HepG2 (cell line): ENCODE measurements at regions not wholly inside any gene's neighbourhood (a gene's known extent, or its start where the extent isn't known, plus 50 kb on each side); places are given as distances from the start of the nearest gene placed in this dataset.

Source experiments
- ATAC-seq: fragments of 200-7000 bp; cut with Tn5 transposase; 3 replicates; pipeline ENCODE4 v1.9.1; 2020; ENCODE audit warnings: mild to moderate bottlenecking, moderate library complexity
- BruUV-seq: library from RNA; stranded (reverse); fragments of 400-500 nt; replicated peaks from 2 replicates; lab custom pipeline; 2021; lab: Mats Ljungman, UMichigan
- CTCF ChIA-PET: fragments of 300-600 bp; formaldehyde crosslinking; extraction: SDS; loops from one replicate; lab custom pipeline; 2021; ENCODE audit warnings: low total read pairs, inconsistent platforms, low intra/inter-chr PET ratio; lab: Yijun Ruan, JAX
- POLR2A ChIA-PET: fragments of 350-600 bp; sonication (Branson Sonifier 250); formaldehyde crosslinking; loops from one replicate; lab custom pipeline; 2020; ENCODE audit warnings: antibody characterized with exemption, inconsistent platforms; lab: Yijun Ruan, JAX
- DNase-seq: peaks from one replicate; pipeline ENCODE4 v3.0.0-alpha.2; 2015; ENCODE audit warnings: low spot score
- FAIRE-seq: peaks from 3 replicates; lab custom pipeline; 2011; peaks lifted over from hg19 to GRCh38; lab: Jason Lieb, UNC
- H2AFZ ChIP-seq: one replicate; pipeline ENCODE4 v1.6.1; 2011; ENCODE audit warnings: low read length, inconsistent platforms
- H3K27ac ChIP-seq: fragments of 300-600 bp; 3 replicates; pipeline ENCODE4 v1.8.0; 2011; ENCODE audit warnings: mixed run types, mild to moderate bottlenecking, mixed read lengths, low read length, inconsistent platforms; ENCODE audit not compliant: insufficient read depth; ENCODE audit errors: extremely low read length
- H3K27me3 ChIP-seq, 2 experiments: fragments of 200-600 bp in 1 of 2; 2 replicates in 1 of 2; 3 replicates in 1 of 2; pipeline versions ENCODE4 v1.6.0 to v1.8.0; 2011; ENCODE audit warnings: low read length in 2 of 2, mild to moderate bottlenecking in 2 of 2, moderate library complexity in 2 of 2, inconsistent platforms in 1 of 2; ENCODE audit not compliant: insufficient read depth in 2 of 2, control insufficient read depth in 1 of 2
- H3K36me3 ChIP-seq, 2 experiments: fragments of 200-600 bp in 1 of 2; replicated peaks in 1 of 2; 2 replicates in 1 of 2; 3 replicates in 1 of 2; pipeline versions ENCODE4 v1.5.1 to v1.8.0; 2011; ENCODE audit warnings: low read length in 2 of 2, inconsistent platforms in 1 of 2; ENCODE audit not compliant: insufficient read depth in 2 of 2, control insufficient read depth in 1 of 2
- H3K4me1 ChIP-seq: 2 replicates; pipeline ENCODE4 v1.5.1; 2012; ENCODE audit warnings: low read length, inconsistent platforms; ENCODE audit not compliant: insufficient read depth
- H3K4me2 ChIP-seq: 2 replicates; pipeline ENCODE4 v1.6.0; 2011; ENCODE audit warnings: low read depth, low read length, inconsistent platforms
- H3K4me3 ChIP-seq, 3 experiments: fragments of 200-600 bp in 1 of 3; sonication (generic), shearing (Covaris generic) in 1 of 3; replicated peaks in 1 of 3; 2 replicates each; pipeline ENCODE4 v1.5.1; 2011 to 2016; ENCODE audit warnings: low read length in 3 of 3, inconsistent platforms in 2 of 3, low read depth in 2 of 3, mild to moderate bottlenecking in 2 of 3, control low read depth in 1 of 3, mixed read lengths in 1 of 3; ENCODE audit not compliant: insufficient read depth in 1 of 3
- H3K79me2 ChIP-seq: one replicate; pipeline ENCODE4 v1.6.1; 2011; ENCODE audit warnings: low read length, inconsistent platforms; ENCODE audit not compliant: insufficient read depth
- H3K9ac ChIP-seq: 2 replicates; pipeline ENCODE4 v1.6.0; 2011; ENCODE audit warnings: mild to moderate bottlenecking, low read depth, low read length, inconsistent platforms; ENCODE audit not compliant: insufficient read depth
- H3K9me3 ChIP-seq: 2 replicates; pipeline ENCODE4 v1.5.1; 2012; ENCODE audit warnings: mild to moderate bottlenecking, low read length
- H4K20me1 ChIP-seq: 2 replicates; pipeline ENCODE4 v1.6.0; 2011; ENCODE audit warnings: inconsistent platforms, mild to moderate bottlenecking, low read length, moderate library complexity; ENCODE audit not compliant: insufficient read depth
- FOXC1 ChIP-seq: sonication (generic); formaldehyde crosslinking; IDR thresholded peaks from 2 replicates; pipeline ENCODE4 v1.8.0; 2022; ENCODE audit warnings: mild to moderate bottlenecking, missing genetic modification reagents, borderline replicate concordance
- HDAC1 ChIP-seq: sonication (generic); formaldehyde crosslinking; IDR thresholded peaks from 2 replicates; pipeline ENCODE4 v1.5.1; 2020; ENCODE audit warnings: mild to moderate bottlenecking, missing genetic modification reagents
- IKZF1 ChIP-seq: fragments of 450-650 bp; IDR thresholded peaks from 2 replicates; pipeline ENCODE4 v1.7.1; 2016
- ISX ChIP-seq: sonication (generic); formaldehyde crosslinking; conservative IDR thresholded peaks from 2 replicates; pipeline ENCODE4 v1.5.0; 2020; ENCODE audit warnings: missing genetic modification reagents
- JUND ChIP-seq: sonication (generic); formaldehyde crosslinking; IDR thresholded peaks from 2 replicates; pipeline ENCODE4 v1.8.0; 2022; ENCODE audit warnings: mild to moderate bottlenecking, missing genetic modification reagents
- MAFG ChIP-seq: sonication (generic); formaldehyde crosslinking; IDR thresholded peaks from 2 replicates; pipeline ENCODE4 v1.5.1; 2020; ENCODE audit warnings: mild to moderate bottlenecking, missing genetic modification reagents
- PRMT3 ChIP-seq: sonication (generic); formaldehyde crosslinking; IDR thresholded peaks from 2 replicates; pipeline ENCODE4 v1.8.1; 2022; ENCODE audit warnings: low read depth, mild to moderate bottlenecking, moderate library complexity, missing genetic modification reagents, borderline replicate concordance
- PRPF4 ChIP-seq: fragments of 200-400 bp; formaldehyde crosslinking; IDR thresholded peaks from 2 replicates; pipeline ENCODE4 v1.6.1; 2016; ENCODE audit warnings: low read length, low read depth; ENCODE audit not compliant: poor library complexity, severe bottlenecking
- RBAK ChIP-seq: sonication (generic); formaldehyde crosslinking; IDR thresholded peaks from 2 replicates; pipeline ENCODE4 v1.5.1; 2020; ENCODE audit warnings: mild to moderate bottlenecking, missing genetic modification reagents
- RNF2 ChIP-seq: fragments of 450-650 bp; conservative IDR thresholded peaks from 2 replicates; pipeline ENCODE4 v1.6.1; 2016; ENCODE audit warnings: low read depth
- SMAD1 ChIP-seq: sonication (generic); formaldehyde crosslinking; IDR thresholded peaks from 2 replicates; pipeline ENCODE4 v1.4.0; 2020; ENCODE audit warnings: missing genetic modification reagents, low read depth, mild to moderate bottlenecking, borderline replicate concordance
- SOX6 ChIP-seq, 2 experiments: fragments of 450-650 bp in 1 of 2; sonication (generic) in 1 of 2; formaldehyde crosslinking in 1 of 2; IDR thresholded peaks; 2 replicates each; pipeline versions ENCODE4 v1.4.0 to v1.6.1; 2017 to 2020; ENCODE audit warnings: antibody characterized with exemption in 1 of 2, mild to moderate bottlenecking in 1 of 2, missing genetic modification reagents in 1 of 2
- ZMAT5 ChIP-seq: sonication (generic); formaldehyde crosslinking; IDR thresholded peaks from 2 replicates; pipeline ENCODE4 v1.5.0; 2020; ENCODE audit warnings: mild to moderate bottlenecking, low read depth, missing genetic modification reagents, borderline replicate concordance
- ZNF121 ChIP-seq: sonication (generic); formaldehyde crosslinking; IDR thresholded peaks from 2 replicates; pipeline ENCODE4 v1.5.0; 2020; ENCODE audit warnings: mild to moderate bottlenecking, missing genetic modification reagents
- ZNF333 ChIP-seq: sonication (generic); formaldehyde crosslinking; IDR thresholded peaks from 2 replicates; pipeline ENCODE4 v1.4.0; 2020; ENCODE audit warnings: mild to moderate bottlenecking, missing genetic modification reagents, borderline replicate concordance
- ZNF768 ChIP-seq: sonication (generic); formaldehyde crosslinking; IDR thresholded peaks from 2 replicates; pipeline ENCODE4 v1.4.0; 2020; ENCODE audit warnings: missing genetic modification reagents
- ZNF788 ChIP-seq: sonication (generic); formaldehyde crosslinking; IDR thresholded peaks from 2 replicates; pipeline ENCODE4 v1.5.0; 2020; ENCODE audit warnings: mild to moderate bottlenecking, missing genetic modification reagents, borderline replicate concordance
- ZNF883 ChIP-seq: sonication (generic); formaldehyde crosslinking; IDR thresholded peaks from 2 replicates; pipeline ENCODE4 v1.5.1; 2020; ENCODE audit warnings: mild to moderate bottlenecking, missing genetic modification reagents; ENCODE audit errors: not compliant biosample characterization
- WGBS: methylation state at CpG from one replicate; pipeline ENCODE4 v1.1.6; 2017; ENCODE audit warnings: low lambda C conversion rate; 5-methylcytosine and 5-hydroxymethylcytosine counted together
- in situ Hi-C: cut with HindIII; loops from 2 replicates; pipeline ENCODE4 v1.10.0; 2017; ENCODE audit warnings: low pct_unique_long_range_greater_than_20kb; ENCODE audit not compliant: extremely low pct_ligation_motif_present
- intact Hi-C: fragments of 100-400 bp; cut with micrococcal nuclease; formaldehyde crosslinking; loops from one replicate; pipeline ENCODE4 v1.10.0; 2022; ENCODE audit not compliant: unreplicated experiment
- TF ChIP-seq, protein P1 (sequence below): sonication (generic); formaldehyde crosslinking; IDR thresholded peaks from 2 replicates; pipeline ENCODE4 v1.4.0; 2020; ENCODE audit warnings: mild to moderate bottlenecking, missing genetic modification reagents

DNA sequence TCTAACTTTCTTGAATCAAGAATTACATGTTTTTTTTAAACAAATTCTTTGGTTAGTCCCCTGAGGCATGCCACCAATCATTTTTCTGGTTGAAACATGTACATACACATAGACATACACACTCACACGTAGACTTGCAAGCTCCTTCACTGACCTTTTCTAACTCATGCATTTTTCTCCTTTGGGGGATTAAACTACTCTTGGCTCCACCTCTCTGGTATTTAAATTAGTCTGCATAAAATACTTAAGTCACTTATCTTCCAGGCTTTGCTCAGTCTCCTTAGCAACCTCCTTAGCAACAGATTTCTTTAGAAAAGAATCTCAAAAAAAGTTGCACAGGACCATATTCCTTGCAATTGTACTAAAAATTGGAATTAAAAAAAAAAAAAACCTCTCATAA lies 440.9 kb upstream of the LRRC7 start (continued):
- TF ChIP-seq RNF2 (no peak), ZNF333 (CRISPR knock-in tag) (no peak), SMAD1 (CRISPR knock-in tag) (no peak), ZNF883 (CRISPR knock-in tag) (no peak), PRMT3 (CRISPR knock-in tag) (no peak)

DNA sequence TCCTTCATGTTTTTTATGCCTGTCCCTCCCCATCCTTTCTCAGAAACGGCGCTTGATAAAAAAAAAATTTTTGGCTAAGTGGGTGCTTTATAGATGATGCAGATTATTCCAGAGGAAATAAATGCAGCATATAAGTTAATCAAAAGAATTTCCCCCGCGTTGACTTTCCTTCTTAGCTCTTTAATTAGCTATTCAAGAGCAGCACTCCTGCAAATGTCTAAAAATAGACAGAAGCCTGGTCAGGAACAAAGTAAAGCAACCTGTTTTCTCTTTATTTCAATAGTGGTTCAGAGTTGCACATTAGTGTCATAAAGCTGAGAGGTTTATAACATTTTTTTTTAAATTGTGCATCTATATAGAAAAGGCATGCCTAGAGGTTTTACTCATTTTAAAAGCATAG lies 439.5 kb upstream of the LRRC7 start:
- DNase-seq (no peak), ATAC-seq (no peak), FAIRE-seq (no peak)
- Histone ChIP-seq H3K4me1 (no peaks in the 10 kb centered on the region), H3K4me3 (no peak overlapping the region), H3K79me2 (no peaks in the 10 kb centered on the region), H3K36me3 (no peaks in the 10 kb centered on the region), H2AFZ (no peak overlapping the region), H3K9ac (no peak overlapping the region), H4K20me1 (no peaks in the 10 kb centered on the region), H3K27ac (no peak overlapping the region), H3K9me3 (peaks cover 83% of the 10 kb centered on the region), H3K4me2 (no peak overlapping the region), H3K27me3 (no peaks in the 10 kb centered on the region)
- BruUV-seq = no TSS peak
- intact Hi-C loops = no loop called here
- ChIA-PET POLR2A (no interaction called here), CTCF (no interaction called here)
- in situ Hi-C loops = no loop called here
- 9% methylated on average over 4 of the region's 4 CpGs for WGBS
- TF ChIP-seq PRPF4 = no peak
- no peak for TF ChIP-seq FOXC1
- no peak for TF ChIP-seq ZNF121 (CRISPR knock-in tag)
- TF ChIP-seq ISX (CRISPR knock-in tag) = no peak
- no peak for TF ChIP-seq RBAK (CRISPR knock-in tag)
- TF ChIP-seq SOX6 (IDR thresholded peaks at IDR 0.05) = no peak
- no peak for TF ChIP-seq SOX6 (CRISPR knock-in tag; IDR thresholded peaks at IDR 0.05)
- no peak for TF ChIP-seq ZNF768
- no peak for TF ChIP-seq MAFG (CRISPR knock-in tag)
- no peak for TF ChIP-seq JUND (CRISPR knock-in tag)
- TF ChIP-seq ZMAT5 (CRISPR knock-in tag) = no peak
- TF ChIP-seq ZNF788 (CRISPR knock-in tag) = no peak
- no peak for TF ChIP-seq HDAC1 (CRISPR knock-in tag)
- TF ChIP-seq IKZF1 = no peak
- TF ChIP-seq, protein P1, sequence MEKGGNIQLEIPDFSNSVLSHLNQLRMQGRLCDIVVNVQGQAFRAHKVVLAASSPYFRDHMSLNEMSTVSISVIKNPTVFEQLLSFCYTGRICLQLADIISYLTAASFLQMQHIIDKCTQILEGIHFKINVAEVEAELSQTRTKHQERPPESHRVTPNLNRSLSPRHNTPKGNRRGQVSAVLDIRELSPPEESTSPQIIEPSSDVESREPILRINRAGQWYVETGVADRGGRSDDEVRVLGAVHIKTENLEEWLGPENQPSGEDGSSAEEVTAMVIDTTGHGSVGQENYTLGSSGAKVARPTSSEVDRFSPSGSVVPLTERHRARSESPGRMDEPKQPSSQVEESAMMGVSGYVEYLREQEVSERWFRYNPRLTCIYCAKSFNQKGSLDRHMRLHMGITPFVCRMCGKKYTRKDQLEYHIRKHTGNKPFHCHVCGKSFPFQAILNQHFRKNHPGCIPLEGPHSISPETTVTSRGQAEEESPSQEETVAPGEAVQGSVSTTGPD (CRISPR knock-in tag) = no peak
- no peak for TF ChIP-seq ZNF883 (CRISPR knock-in tag)
